GDM1 (cell line): ENCODE measurements at regions not wholly inside any gene's neighbourhood (a gene's known extent, or its start where the extent isn't known, plus 50 kb on each side); places are given as distances from the start of the nearest gene placed in this dataset.

Experiments
- DNase-seq: peaks from one replicate; lab custom pipeline; 2025; lab: John Stamatoyannopoulos, UW

DNA sequence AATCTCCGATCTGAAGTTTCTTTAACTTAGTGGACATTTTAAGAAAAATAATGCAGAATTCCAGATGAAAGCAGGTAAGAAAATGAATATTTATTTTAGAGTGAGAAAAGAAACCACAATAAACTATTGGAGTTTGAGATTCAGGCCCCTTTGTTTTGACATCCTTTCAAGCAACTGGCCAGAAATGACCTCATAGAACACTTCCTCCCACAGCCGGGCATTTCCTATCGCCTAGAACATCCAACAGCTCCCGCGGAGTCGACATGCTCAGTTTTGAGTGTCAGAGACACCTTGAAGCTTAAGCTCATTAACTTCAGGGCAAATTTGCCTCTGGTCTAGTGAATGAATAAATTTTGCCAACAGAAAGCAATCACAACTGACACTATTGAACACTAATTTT, 369.2 kb downstream of the TLE4 start:
- DNase-seq = no peak

DNA sequence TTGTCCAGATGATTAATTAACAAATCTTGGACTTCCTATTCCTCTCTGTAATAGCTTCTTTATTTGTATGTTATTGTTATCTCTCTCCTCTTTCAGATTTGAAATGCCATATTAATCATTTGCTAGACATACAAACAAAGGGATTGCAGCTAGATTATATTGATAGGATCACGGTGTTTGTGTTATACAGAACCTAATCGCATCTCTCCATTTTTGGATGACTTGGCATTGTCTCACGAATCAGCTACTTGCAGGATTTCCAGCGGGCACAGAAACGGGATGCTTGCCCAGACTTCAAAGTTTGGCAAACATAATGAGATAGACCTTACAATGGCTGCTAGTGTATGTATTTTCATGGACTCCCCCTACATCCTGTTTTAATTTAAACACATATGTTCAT, 368.1 kb downstream of the TLE4 start:
- DNase-seq = no peak

DNA sequence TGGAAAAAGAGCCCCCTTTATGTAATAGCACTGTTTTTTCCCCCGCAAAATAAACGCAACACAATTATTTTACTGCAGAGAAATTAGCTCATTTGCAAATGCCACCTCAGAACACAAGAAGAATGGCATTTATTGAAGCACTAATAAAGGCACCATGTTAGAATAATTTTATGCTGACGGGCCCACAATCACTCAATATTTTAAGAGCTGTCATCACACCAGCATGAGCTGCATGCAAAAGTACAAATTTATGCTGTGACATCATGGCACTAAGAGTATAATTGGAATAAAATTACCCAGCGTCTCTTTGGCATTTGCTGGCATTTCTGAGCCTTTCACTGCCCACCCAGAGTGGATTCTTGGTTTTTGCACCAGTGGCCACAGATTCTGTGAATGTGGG, 364.6 kb downstream of the TLE4 start:
- no peak for DNase-seq

DNA sequence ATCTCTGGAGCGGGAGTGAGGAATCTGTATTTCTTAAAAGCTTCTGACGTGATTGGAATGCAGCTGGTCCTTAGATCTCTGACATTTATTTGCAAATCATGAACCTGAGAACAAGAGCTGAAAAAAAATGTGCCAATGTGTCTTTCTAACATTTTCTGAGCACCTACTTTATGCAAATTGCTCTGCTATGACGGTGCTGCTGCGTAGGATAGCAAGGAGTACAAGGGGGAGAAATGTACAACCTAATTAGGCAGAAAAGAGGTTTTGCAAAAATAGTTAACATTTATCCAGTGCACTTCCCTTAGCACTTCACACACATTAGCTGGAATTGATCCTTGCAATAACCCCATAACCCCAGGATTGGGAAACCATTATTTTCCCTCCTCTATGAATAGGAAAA, 357.5 kb downstream of the TLE4 start:
- DNase-seq = no peak

DNA sequence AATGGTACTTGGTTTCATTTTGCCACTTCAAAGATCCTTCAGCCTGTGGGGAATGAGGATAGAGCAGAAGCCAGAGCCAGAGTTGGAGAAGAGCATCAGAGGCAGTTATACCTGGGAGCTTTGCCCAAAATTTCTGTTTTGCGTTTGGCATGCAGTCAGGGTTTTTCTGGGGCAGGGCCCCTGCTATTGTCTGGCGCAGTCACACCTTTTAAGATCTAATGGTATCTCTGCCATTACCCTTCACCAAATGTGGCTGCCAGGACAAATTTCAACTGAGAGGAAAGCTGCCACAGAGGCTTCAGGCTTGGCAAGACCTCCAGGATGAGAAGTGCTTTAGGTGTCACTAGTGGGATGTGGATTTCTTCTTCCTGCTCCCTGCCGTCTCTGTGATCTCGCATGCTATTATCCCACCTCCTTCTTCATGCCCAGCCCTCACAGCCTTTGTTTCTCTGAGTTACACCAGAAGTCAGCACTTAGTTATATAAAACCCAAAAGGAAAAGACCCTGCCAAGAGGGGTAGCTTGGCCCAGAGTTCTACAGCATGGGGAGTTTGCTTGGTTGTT, 357.0 kb downstream of the TLE4 start:
- DNase-seq = no peak

DNA sequence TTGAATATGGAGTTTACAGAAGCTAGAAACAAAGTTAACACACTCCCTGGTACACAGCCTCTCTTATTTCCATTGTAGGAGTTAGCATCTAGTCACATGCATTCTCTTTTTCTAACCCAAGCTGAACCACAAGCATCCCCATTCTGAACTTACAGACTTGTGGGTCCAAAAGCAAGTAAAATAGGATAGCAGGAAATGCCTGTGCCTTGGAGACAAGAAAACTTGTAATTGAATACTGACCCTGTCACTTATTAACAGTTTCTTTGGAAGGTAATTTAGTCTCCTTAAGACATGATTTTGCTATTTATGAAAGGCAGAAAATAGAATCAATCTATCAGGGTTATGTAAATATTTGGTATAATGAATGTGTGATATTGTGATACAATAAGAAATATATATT, 353.6 kb downstream of the TLE4 start:
- DNase-seq = no peak

DNA sequence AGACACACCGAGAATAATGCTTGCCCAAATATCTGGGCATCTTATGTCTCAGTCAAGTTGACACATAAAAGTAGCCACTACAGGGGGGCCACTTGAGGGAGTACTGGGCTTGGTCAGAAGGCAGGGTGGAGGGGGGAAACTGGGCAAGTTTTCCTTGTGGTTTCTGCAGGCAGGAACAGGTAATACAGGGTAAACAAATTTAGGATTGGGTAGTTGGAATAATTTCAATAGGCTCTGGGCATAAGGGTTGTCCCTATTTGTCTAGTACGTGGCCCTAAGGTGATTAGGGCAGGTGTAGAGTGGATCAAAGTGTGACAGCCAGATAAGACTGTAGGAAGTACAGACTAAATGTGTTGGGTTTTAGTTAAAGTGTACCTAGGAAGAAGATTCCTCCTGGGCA, 353.1 kb downstream of the TLE4 start:
- no peak for DNase-seq

DNA sequence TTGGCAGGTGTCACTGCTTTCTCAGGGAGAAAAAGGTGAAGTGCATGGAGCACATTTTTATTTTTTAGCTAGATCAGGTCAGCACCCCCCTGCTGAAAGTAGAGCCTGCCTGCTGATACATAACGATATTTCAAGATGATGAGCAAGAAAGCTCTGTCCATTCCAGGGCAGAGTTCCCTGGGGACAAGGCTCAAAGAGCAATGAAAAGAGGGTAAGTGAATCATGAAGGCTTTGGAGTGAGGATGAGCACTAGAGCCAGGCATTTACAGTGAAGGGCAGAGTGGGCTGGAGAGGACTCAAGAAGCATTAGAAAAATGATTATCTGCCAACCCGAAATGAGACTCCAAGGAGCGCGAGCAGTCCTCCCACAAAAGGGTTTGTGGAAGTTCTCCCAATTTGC, 345.7 kb downstream of the TLE4 start:
- DNase-seq = no peak

DNA sequence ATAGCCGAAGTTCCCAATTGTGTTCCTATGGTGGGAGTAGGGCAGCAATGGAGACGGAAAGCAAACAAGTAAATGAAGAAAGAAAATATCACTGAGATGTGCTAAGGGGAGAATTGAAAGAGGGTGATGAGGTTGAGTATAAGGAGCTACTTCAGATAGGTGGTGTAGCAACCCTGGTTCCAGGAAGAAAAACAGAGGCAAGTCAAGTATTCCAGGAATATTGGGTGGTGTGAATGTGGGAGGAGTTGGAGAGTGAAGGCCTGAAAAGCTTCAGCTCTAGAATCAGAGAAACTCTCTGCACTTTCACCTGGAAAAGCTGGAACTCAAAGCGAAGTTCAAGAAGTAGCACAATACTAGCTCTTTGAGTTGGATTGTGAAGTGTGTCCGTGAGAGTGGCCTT, 342.1 kb downstream of the TLE4 start:
- DNase-seq = no peak

DNA sequence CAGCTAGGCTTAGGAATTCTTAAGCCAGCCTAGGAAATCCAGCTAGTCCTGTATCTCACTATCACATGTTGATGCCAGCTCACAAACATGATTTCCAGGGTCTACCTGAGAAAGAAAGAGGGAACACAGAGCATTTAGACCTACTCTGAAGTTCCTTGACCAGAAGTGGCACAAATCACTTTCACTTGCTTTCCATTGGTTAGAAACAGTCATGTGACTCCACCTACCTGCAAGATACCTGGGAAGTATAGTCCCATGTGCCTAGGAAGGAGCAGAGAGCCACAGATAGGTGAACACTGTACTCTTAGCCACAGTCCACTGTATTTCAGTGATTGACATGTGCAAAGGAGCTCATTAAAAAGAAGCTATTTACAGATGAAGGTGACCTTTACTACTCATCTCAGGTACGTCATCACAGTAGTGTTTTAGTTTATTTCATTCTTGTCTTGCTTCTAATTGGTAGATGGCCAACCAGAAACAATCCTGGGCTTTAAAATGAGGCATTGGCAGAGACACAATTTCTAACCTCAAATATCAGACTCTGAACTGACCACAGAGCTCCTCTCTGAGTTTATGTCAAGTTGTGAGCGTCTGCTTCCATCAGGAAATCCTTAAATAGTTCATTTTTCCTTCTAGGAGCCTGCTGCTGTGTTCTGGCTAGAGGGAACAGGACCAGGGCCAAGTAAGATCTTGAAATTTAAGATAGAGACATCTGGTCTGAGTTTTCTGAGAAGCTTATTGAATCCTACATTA, 340.7 kb downstream of the TLE4 start:
- no peak for DNase-seq

DNA sequence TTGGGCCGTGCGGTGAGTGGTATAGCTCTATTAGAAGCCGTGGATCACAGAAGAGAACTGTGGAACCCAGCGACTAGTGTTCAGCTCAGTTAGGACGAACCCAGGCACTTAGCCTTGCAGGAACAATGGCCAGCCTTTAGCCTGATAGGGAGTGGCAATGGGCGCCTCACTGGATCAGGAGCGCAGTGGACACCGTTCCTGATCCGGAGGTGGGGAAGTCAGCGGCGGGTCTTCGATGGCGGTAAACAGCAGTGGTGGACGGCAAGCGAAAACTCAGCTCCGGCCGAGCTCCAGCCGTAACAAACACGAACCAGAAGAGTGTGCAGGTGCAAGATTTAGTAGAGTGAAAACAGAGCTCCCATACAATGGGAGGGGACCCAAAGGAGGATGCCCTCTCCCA, 340.0 kb downstream of the TLE4 start:
- no peak for DNase-seq

DNA sequence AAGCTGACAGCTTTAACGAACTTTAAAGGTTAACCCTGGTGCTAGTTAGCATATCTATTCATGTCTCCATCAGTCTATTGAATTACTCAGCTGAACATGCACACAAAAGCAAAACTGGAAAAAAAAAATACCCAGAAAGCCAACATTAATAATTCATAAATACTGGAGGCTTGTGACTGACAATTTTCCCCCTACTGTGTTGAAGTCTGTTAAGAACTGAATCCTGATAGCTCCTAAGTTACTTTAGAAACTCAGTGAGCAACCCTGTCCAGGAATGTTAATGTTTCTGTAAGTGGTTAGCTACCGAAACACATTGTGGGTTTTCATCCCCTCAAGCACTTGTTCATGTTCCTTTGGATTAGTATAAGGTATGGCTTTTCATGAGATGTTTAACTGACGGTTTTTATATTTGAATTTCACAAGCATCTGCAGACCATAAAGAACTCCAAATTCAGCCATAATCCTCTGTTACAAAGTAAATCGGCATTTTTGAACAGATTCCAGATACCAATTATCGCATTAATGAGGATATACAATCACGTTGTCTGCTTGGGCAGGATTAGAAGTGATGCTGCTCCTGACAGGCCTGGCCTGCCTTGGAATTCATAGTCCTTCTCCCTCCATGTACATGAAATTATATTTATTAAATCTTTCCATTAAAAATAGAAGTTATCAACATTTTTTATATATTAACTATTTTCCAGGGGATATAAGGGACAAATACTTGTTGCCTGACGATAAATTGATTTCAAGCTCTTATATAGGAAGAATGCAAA, 331.2 kb downstream of the TLE4 start:
- DNase-seq = no peak

DNA sequence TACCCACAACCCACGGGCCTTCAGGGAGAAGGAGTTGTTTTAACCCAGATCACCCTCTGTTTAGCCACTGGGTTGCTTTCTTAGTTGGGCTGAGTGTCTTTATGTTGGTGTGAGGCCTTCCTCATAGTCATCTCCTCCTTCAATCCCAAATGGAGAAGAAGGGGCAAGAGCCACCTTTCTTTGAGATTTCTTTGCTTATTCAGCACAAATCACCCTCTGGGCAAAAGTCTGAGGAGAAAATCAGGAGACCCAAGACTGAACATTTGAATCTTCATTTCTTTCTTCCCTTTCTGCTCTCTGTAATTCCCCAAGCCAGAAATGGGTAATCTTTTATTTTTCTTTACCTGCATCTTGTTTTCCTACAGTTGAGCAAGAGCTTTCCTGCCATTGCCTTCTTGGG, 329.0 kb downstream of the TLE4 start:
- no peak for DNase-seq

DNA sequence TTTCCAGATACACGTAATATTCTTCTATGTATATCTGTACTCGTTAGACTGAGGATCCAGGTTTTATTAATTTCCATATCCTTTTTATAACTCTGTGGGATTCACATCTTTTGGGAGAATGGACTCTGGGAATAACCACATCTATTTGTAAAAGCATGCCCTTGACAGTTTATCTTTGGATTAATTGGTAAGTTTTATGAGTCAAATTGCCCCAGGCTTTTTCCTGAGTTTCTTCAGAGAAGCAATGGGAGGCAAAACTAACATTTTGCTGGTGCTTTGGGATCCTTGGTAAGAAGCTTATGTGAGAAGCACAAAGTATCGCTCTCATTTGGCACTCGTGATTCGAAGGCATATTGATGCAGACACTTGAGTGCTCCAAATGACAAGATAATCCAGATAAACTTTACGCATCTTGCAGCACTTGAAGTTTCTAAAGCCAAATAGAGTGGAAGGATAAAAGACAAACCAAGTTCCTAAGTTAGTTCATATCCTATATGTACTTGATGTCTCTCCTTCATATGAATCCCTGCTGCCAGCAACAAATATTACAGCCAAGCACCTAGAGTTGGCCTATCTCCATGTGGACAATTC, 324.7 kb downstream of the TLE4 start:
- no peak for DNase-seq

DNA sequence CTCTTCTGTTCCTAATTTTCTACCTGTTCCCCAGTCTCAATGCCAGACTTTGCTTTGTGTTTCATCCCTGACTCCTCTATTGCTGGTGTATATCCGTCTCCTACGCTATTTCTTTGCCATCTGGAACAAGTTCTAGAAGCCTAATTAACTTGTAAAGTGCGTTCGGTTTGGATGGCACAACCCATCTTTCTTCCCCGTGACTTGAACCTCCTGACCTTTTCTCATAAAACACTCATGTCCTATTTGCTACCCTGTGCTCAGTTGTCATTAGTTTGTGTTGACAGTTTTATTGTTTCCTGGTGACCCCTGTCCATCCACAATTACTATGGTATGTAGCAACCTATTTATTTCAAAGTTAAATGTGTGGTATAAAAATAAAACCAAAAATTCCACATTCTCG, 323.5 kb downstream of the TLE4 start:
- no peak for DNase-seq

DNA sequence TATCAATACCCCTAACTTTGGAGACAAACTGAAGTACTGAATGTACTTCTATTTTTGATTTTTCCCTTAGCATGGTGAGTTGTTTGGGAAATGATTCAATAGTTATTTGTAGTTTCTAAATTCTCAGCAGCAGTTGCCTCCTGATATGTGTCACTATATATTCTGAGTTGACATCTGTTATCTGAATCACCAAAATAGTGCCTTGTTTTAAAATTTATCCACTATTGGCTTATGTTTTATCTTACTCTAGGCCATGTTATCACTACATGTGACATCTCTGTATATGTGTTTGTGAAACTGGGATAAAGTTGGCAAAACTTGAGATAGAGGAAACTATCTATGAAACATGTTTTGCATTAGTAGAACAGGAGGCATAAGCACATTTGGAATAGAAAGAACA, 317.6 kb downstream of the TLE4 start:
- DNase-seq = no peak

DNA sequence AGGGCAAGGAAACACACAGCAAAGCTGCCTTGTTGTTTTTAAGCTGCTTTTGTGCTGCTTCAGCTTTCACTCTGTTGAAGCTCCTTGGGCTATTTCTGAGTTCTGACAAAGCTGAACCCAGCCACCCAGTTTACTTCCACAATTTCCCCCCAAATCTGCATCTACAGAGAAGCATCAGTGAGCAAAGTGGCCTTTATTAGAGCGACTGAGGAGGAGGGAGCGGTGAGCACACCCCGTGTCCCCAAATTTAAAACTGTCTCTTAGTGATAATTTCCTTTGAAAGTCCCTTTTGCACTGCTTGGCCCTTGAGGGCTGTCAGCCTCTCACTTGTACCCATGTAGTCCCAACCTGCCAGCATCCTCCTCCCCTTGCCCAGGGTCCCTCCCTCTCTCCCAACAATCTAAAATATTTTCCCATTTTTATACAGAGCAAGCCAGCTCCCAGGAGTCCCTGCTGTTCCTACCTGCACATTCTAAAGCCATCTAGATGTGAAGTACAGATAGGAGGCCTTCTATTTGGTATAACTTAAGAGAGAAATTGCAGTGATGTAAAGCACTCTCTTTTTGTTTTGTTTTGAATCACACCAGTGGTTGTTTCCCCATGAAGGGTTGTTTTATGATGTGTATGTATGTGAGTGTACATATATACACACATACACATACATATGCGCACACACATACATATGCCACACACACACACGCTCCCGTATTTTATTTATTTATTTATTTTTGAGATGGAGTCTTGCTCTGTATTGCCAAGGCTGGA, 313.5 kb downstream of the TLE4 start:
- DNase-seq = no peak

DNA sequence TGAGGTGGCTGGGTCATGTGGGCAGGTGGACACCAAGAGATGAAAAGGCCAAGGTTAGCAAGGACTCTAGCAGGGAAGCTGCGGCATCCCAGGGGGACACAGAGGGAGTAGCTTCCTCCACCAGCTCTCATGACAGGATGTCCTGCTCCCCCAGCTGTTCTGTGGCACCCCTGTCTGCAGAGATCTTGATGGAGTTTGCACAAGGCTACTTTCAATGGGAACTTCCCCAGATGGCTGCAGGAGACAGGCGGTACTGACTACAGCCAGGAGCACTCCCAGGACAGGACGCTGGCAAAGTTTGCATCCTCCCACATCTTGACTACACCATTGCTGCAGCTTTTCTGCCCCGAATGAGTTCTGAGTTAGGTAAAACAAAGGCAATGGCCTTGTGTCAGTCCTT, 312.8 kb downstream of the TLE4 start:
- no peak for DNase-seq

DNA sequence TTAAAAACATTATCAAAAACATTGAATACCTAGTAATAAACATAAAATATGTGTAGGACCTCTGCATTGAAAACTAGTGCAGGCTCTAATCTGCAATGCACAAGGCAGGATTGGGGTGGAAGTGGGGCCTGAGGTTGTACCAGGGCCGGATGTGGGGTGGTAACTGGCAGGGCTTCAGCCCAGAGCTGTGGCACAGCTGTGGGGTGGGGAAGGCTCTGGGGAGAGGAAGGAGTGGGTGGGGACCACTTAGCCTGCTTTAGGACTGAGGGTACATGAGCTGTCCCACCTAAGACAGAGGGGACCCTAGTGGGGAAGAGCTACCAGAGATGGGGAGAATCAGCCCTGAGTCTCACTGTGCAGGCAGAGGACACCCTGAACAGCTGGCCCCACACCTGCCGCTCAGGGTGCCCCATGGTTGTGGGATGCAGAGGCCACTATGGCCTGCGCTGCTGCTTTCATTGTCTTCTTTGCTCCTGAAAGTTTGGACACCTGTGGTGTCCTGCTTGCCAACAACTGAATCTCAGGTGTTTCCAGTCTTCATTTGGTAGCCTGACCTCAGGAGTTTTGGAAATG, 311.4 kb downstream of the TLE4 start:
- DNase-seq = no peak

DNA sequence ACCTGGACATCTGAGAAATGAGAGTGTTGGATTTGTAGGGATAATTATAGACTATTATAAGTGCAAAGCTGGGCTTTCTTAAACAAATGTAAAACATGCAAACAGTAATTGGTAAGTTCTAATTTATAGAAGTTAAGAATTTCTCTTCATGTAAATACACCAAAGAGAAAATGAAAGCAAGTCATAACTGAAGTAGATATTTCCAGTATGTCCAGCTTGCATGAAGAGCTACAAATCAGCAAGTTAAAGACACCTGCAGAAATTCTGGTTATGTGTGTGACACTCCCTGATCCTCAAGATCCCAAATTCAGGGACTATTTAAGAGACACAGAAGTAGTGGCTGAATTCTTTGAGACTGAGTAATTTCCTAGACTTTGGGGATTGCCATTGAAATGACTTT, 308.9 kb downstream of the TLE4 start:
- DNase-seq = no peak

DNA sequence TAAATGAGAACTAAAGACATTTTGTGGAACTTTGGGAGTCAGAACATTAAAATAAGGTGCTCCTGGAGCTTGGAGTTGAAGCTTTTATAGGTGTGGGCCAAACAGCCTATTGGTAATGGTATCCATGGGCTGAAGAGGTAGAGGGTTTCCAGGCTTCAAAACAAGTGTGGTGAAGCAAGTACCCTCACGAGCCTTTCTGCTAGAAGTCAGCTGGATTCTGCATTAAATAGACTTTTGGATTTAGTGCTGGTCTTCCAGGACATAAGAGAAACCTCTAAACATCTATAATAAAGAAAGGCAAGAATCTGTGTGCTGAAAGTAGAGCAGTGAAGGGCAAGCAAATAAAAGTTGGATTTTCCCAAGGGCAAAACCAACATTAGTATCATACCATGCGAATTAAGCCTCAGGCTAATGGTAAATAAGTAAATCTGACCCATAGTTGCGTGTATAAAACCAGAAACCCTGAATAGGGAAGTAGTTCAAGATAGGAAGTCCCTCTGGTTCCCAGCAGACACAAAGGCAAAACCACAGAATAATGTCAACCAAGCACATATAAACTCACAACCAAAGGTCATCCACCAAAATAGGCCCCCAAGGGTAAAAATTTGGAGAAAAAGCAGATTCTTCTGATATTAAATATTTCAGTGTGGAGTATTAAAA, 306.3 kb downstream of the TLE4 start:
- no peak for DNase-seq
